ENCODE measurements at regions not wholly inside any gene's neighbourhood (a gene's known extent, or its start where the extent isn't known, plus 50 kb on each side); places are given as distances from the start of the nearest gene placed in this dataset.
"Not testable (repeated sequence)": the region's sequence is repeated elsewhere in the genome, so short reads cannot be mapped to it uniquely, and the experiment has no call there.

DNA sequence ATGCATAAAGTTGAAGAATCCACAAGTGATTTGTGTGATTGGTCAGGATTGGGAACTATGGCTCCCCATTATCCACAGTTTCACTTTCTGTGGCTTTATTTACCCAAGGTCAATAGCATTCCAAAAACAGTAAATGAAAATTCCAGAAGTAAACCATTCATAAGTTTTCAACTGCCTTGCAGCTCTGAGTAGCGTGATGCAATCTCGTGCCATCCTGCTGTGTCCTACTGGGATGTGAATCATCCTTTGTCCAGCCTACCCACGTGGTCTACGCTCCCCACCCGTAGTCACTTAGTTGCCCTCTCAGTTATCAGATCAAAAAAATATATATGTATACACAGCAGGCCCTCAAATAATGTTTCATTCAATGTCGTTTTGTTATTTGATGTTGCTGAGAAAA is 89.0 kb upstream of the DLGAP1 start:
- no peak for DNase-seq (ENCODE audit: low spot score)

DNA sequence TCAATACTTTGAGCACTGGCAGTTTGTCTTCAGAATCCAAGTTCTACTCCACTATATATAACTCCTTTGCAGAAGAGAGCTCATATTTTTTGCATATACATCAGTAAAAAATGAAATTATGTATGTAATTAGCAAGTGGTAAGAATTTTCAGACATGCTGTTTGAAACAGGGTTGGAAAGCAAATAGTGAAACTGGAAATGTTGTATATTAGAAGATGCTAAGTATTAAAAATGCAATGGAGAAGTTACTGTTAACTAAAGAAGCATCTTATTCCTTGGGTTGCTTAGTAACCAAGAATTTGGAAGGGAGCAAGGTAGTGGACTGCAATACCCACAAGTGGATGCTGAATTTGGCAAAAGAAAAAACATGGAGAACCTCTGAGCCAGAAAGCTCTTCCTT is 88.6 kb upstream of the DLGAP1 start:
- no peak for DNase-seq (ENCODE audit: low spot score)

DNA sequence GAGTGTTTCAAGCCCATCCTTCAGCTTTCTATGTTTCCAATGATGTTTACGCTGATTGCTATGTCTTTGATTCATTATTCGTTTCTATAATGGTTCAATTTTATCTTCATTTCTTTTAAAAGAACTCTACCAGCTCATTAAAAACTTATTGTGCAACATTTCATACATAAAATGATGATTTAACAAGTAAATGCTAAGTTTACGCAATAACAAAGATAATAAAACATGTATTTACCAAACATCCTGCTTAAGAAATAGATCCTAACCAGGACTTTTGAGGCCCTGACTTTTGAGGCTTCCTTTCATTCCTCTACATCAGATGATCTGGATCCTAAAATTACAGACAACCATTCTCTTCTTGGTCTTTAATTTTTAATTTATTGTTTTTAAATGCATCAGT is 86.5 kb upstream of the DLGAP1 start:
- no peak for DNase-seq (ENCODE audit: low spot score)

DNA sequence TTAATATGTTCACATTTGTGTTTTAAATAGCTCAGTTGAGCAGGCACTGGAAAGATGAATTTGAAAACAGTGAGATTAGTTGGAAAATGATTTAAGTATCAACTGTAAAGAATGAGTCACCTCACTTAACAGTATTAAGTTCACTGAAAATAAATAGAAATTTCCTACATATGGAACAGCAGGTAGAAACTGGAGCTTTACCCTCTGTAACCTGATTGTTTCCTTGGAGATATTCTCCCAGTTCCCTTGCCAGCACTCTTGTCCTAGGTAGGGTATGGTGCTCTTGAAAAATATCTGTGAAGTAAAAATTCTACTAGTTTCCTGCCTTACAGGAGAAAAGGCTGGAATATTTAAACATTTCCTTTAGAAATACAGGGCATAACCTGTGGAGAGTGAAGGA is 81.3 kb upstream of the DLGAP1 start:
- DNase-seq (ENCODE audit: low spot score) = no peak

DNA sequence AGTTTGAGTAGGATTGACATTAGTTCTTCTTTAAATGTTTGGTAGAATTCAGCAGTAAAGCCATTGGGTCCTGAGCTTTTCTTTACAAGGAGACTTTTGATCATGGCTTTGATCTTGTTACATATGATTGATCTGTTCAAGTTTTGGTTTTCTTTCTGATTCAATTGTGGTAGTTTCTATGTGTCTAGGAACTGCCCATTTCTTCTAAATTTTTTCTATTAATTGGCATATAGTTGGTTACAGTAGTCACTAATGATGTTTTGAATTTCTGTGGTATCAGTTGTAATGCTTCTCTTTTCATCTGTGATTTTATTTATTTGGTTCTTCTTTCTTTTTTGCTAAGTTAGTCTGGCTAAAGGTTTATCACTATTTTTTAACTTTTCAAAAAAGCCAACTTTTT is 73.3 kb upstream of the DLGAP1 start:
- DNase-seq (ENCODE audit: low spot score) = no peak

DNA sequence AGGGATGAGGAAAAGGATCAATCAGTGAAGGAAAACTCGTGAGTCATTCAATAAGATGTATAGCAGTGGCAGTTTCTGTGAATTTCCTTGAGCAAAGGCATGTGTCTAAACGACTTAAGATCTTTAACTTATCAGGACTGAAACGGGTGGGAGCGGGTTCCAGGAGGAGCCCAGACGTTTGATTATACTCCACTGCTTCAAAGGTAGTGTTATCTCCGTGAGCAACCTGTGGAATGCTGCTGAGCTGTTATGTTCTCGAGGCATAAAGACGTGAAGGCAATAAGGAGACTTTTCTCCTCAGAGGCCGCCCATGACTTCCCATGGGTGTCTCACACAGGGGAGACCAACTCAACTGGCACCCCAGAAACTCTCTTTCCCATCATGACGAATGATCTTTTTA is 72.7 kb upstream of the DLGAP1 start:
- not testable (repeated sequence) for DNase-seq (ENCODE audit: low spot score)

DNA sequence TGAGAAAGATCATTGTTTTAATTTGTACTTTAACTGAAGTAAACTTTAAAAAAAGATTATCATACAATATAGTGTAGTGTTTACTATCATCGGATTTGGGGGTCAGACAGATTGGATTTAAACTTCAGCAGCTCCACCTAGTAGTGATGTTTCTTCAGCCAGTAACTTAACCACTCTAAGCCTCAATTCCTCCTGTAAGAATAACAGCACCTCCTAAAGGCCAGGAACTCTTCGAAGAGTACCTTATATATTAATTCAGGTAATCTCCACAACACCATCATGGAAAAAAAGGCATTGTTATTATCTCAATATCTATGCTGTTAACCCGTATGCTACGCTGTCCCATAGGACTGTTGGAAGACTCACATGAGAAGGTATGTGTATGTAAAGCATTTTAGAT is 69.0 kb upstream of the DLGAP1 start:
- no peak for DNase-seq (ENCODE audit: low spot score)

DNA sequence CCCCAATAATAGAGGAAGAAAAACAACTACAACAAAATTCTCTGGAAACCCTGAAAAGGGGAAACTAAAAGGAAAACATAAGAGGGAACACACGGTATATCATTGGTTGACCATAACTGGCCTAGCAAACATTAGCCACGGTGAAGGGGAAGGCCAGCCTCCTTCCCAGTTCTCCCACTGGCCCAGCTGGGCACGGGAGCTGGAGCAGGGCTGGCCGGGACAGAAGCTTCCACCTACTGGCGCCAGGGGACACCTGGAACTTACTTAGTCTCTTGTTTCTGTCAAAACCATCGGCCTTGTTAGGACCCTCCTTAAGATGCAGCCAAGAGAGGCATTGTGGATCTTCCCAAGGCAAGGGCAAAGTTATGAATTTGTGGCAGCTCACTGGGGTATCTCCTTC is 56.1 kb upstream of the DLGAP1 start:
- DNase-seq (ENCODE audit: low spot score) = no peak

DNA sequence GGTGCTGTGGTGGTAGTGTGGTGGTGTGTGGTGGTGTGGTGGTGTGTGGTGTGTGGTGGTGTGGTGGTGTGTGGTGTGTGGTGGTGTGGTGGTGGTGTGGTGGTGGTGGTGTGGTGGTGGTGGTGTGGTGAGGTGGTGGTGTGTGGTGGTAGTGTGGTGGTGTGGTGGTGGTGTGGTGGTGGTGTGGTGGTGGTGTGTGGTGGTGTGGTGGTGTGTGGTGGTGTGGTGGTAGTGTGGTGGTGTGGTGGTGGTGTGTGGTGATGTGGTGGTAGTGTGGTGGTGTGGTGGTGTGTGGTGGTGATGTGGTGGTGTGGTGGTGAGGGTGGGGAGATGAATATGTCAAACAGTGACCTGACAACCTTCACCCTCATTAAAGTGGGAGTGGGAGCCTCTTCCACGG is 55.6 kb upstream of the DLGAP1 start:
- DNase-seq (ENCODE audit: low spot score) = peak; percentile 91

DNA sequence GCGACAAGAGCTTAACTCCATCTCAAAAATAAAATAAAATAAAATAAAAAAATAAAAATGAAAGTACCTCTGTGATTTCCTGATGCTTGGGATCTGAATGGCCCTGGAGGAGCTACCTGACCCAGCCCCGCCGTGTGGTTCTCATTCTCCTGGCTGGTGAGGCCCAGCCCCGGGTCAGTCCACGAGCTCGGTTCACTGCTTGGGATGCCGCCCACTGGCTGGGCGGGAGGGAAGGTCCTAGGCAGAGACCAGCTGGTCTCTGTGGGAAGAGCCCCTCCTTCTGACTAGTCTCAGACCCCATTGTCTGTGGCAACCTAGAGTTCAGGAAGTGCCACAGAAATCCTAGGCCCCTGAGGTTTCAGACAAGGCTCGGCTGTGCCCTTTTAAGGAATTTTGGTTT is 55.1 kb upstream of the DLGAP1 start:
- DNase-seq (ENCODE audit: low spot score) = no peak
